ENCODE measurements at regions not wholly inside any gene's neighbourhood (a gene's known extent, or its start where the extent isn't known, plus 50 kb on each side); places are given as distances from the start of the nearest gene placed in this dataset.

GRCh38 chr16:51003850-51004566 lies 147.1 kb downstream of the SALL1 start:
- TF ChIP-seq CTCF (IDR thresholded peaks at IDR 0.05): no peak

GRCh38 chr16:51002881-51003490 lies 148.1 kb downstream of the SALL1 start:
- TF ChIP-seq CTCF (IDR thresholded peaks at IDR 0.05): no peak

- no peak for TF ChIP-seq CTCF (IDR thresholded peaks at IDR 0.05)
These were observed 151.9 kb downstream of the SALL1 start for GRCh38 chr16:50999181-50999580.

GRCh38 chr16:50998411-50998810 lies 152.7 kb downstream of the SALL1 start:
- no peak for TF ChIP-seq CTCF (IDR thresholded peaks at IDR 0.05)

- TF ChIP-seq CTCF (IDR thresholded peaks at IDR 0.05): no peak
These were observed 153.4 kb downstream of the SALL1 start for GRCh38 chr16:50997679-50998078.

GRCh38 chr16:50996830-50997186 lies 154.3 kb downstream of the SALL1 start:
- no peak for TF ChIP-seq CTCF (IDR thresholded peaks at IDR 0.05)

GRCh38 chr16:50996166-50996829 lies 154.8 kb downstream of the SALL1 start:
- no peak for TF ChIP-seq CTCF (IDR thresholded peaks at IDR 0.05)

All from LNCAP (cell line).